Smooth muscle cell (in vitro differentiated cells): ENCODE measurements at regions not wholly inside any gene's neighbourhood (a gene's known extent, or its start where the extent isn't known, plus 50 kb on each side); places are given as distances from the start of the nearest gene placed in this dataset.

Experiments
- DNase-seq: peaks from one replicate; lab custom pipeline; 2025; ENCODE audit not compliant: unreplicated experiment; lab: John Stamatoyannopoulos, UW
- H2AFZ ChIP-seq: fragments of 200-600 bp; sonication (generic); 2 replicates; pipeline ENCODE4 v1.6.0; 2016; ENCODE audit warnings: antibody characterized with exemption, low read depth, mild to moderate bottlenecking
- H3F3A ChIP-seq: fragments of 200-600 bp; sonication (generic); 2 replicates; pipeline ENCODE4 v1.6.0; 2017; ENCODE audit warnings: antibody characterized with exemption, low read depth
- H3K27ac ChIP-seq: fragments of 200-600 bp; sonication (generic); 2 replicates; pipeline ENCODE4 v1.5.1; 2016; ENCODE audit warnings: low read depth, mild to moderate bottlenecking
- H3K27me3 ChIP-seq: fragments of 200-600 bp; sonication (generic); 2 replicates; pipeline ENCODE4 v1.6.1; 2016; ENCODE audit warnings: low read depth, mild to moderate bottlenecking
- H3K36me3 ChIP-seq: fragments of 200-600 bp; sonication (generic); 2 replicates; pipeline ENCODE4 v1.5.1; 2016; ENCODE audit warnings: low read depth
- H3K4me1 ChIP-seq: fragments of 200-600 bp; sonication (generic); 2 replicates; pipeline ENCODE4 v1.5.1; 2016; ENCODE audit warnings: low read depth
- H3K4me2 ChIP-seq: fragments of 200-600 bp; sonication (generic); 2 replicates; pipeline ENCODE4 v1.6.0; 2016; ENCODE audit warnings: mild to moderate bottlenecking
- H3K4me3 ChIP-seq: fragments of 200-600 bp; sonication (generic); 2 replicates; pipeline ENCODE4 v1.5.1; 2016; ENCODE audit warnings: mild to moderate bottlenecking
- H3K79me2 ChIP-seq: fragments of 200-600 bp; sonication (generic); 2 replicates; pipeline ENCODE4 v1.6.0; 2016; ENCODE audit warnings: low read depth, mild to moderate bottlenecking
- H3K9ac ChIP-seq: fragments of 200-600 bp; sonication (generic); 2 replicates; pipeline ENCODE4 v1.6.0; 2016; ENCODE audit warnings: low read depth
- H3K9me3 ChIP-seq: fragments of 200-600 bp; sonication (generic); replicated peaks from 2 replicates; pipeline ENCODE4 v1.5.1; 2016; ENCODE audit warnings: low read depth
- H4K20me1 ChIP-seq: fragments of 200-600 bp; sonication (generic); 2 replicates; pipeline ENCODE4 v1.6.0; 2016; ENCODE audit warnings: low read depth
- CTCF ChIP-seq: fragments of 200-600 bp; sonication (generic); IDR thresholded peaks from 2 replicates; pipeline ENCODE4 v1.5.1; 2017; ENCODE audit warnings: borderline replicate concordance, mild to moderate bottlenecking, antibody characterized with exemption; ENCODE audit not compliant: insufficient read depth, poor library complexity, severe bottlenecking
- WGBS: methylation state at CpG from one replicate; pipeline ENCODE4 v1.1.7; 2016; ENCODE audit warnings: low lambda C conversion rate; 5-methylcytosine and 5-hydroxymethylcytosine counted together

DNA sequence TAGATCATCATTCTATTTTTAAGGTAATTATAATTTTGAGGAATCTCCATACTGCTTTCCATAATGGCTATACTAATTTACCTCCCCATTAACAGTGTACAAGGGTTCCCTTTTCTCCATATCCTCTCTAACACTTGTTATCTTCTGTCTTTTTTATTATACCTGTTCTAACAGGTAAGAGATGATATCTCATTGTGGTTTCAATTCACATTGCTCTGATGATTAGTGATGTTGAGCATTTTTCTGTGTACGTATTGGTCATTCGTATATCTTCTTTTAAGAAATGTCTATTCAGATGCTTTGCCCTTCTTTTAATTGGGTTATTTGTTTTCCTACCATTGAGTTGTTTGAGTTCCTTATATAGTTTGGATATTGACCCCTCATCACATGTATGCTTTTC lies 81.6 kb upstream of the SCAF8 start:
- H3K36me3 ChIP-seq, result no peaks in the 10 kb centered on the region
- no peaks in the 10 kb centered on the region for H3K27me3 ChIP-seq
- H3K9ac ChIP-seq, result no peak overlapping the region
- TF ChIP-seq CTCF, result no peak
- peaks cover 5% of the 10 kb centered on the region for H3K4me1 ChIP-seq
- no peaks in the 10 kb centered on the region for H3K79me2 ChIP-seq
- no peaks in the 10 kb centered on the region for H3K9me3 ChIP-seq
- H3F3A ChIP-seq, result no peaks in the 10 kb centered on the region
- no peak overlapping the region for H3K4me2 ChIP-seq
- H2AFZ ChIP-seq, result no peak overlapping the region
- no peak overlapping the region for H3K27ac ChIP-seq
- no peak overlapping the region for H3K4me3 ChIP-seq
- no peak for DNase-seq
- 94% methylated on average over 2 of the region's 2 CpGs for WGBS
- H4K20me1 ChIP-seq, result no peaks in the 10 kb centered on the region

DNA sequence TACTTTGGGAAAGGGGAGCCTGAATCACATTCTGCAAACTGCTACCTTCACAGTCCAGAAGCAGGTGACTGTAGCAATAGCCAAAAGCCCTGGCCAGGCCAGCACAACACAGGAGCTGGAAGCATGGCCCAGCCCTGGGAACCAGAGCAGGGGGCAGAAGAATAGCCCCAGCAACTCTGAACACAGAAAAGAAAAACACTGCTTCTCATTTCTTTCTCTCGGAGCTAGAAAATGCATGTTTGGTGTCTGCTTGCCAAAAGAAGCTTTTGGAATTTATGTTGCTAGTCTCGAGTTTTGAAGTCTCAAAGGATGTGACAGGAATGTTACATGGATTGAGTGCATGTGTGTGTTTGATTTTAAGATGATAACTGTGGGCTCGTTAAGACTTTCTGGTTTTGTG lies 79.8 kb upstream of the SCAF8 start:
- H3F3A ChIP-seq, result no peaks in the 10 kb centered on the region
- no peak overlapping the region for H3K4me3 ChIP-seq
- H3K4me2 ChIP-seq, result peak overlapping the region; percentile 37
- H2AFZ ChIP-seq, result peak overlapping the region; percentile 35
- H3K9me3 ChIP-seq, result no peaks in the 10 kb centered on the region
- WGBS, result 73% methylated on average over 3 of the region's 3 CpGs
- peaks cover 5% of the 10 kb centered on the region for H3K4me1 ChIP-seq
- H3K9ac ChIP-seq, result peak overlapping the region; percentile 13
- no peaks in the 10 kb centered on the region for H3K27me3 ChIP-seq
- no peak for DNase-seq
- no peaks in the 10 kb centered on the region for H4K20me1 ChIP-seq
- no peaks in the 10 kb centered on the region for H3K79me2 ChIP-seq
- H3K27ac ChIP-seq, result peak overlapping the region; percentile 33
- no peaks in the 10 kb centered on the region for H3K36me3 ChIP-seq
- no peak for TF ChIP-seq CTCF

DNA sequence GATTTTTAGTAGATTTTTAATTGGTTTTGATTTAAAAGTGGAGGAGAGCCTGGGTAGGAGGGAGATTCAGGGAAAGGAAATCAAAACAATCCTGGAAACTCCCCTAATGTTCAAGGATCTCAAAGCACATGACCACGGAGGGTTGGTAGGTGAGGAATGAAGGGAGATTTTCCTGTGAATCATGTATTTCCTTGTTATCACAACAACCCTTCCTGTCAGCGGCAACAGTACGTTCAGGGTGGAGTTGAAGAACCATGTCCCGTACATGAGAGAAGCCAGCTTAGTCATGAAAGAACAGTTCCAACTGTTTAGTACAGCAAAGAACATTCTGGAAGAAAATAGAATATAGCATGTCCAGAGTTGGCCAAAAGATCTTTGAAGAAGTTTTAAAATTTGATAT lies 79.4 kb upstream of the SCAF8 start:
- no peak for TF ChIP-seq CTCF
- peak overlapping the region; percentile 33 for H3K27ac ChIP-seq
- no peak for DNase-seq
- H3K27me3 ChIP-seq, result no peaks in the 10 kb centered on the region
- 31% methylated on average over 4 of the region's 4 CpGs for WGBS
- peak overlapping the region; percentile 35 for H2AFZ ChIP-seq
- H4K20me1 ChIP-seq, result no peaks in the 10 kb centered on the region
- peaks cover 5% of the 10 kb centered on the region for H3K4me1 ChIP-seq
- no peaks in the 10 kb centered on the region for H3K79me2 ChIP-seq
- H3K36me3 ChIP-seq, result no peaks in the 10 kb centered on the region
- H3K4me2 ChIP-seq, result peak overlapping the region; percentile 37
- H3K9ac ChIP-seq, result no peak overlapping the region
- H3K4me3 ChIP-seq, result no peak overlapping the region
- no peaks in the 10 kb centered on the region for H3K9me3 ChIP-seq
- no peaks in the 10 kb centered on the region for H3F3A ChIP-seq

DNA sequence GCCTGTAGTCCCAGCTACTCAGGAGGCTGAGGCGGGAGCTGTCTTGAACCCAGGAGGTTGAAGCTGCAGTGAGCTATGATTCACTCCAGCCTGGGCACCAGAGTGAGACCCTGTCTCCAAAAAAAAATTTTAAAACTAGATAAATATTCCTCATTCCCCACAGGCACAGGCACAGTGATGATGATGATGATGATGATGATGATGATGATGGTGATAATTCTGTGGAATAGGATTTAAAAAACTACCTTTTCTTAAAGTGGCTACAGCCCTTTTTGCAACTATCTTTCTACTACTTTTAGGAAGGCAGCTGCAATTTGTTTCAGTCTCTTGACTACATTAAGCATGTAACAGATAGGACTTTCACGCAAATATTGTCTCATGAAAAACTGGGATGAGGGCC lies 76.6 kb upstream of the SCAF8 start:
- no peaks in the 10 kb centered on the region for H4K20me1 ChIP-seq
- no peaks in the 10 kb centered on the region for H3K27me3 ChIP-seq
- H3K27ac ChIP-seq, result no peak overlapping the region
- peaks cover 5% of the 10 kb centered on the region for H3K4me1 ChIP-seq
- no peak overlapping the region for H3K4me2 ChIP-seq
- H3K9me3 ChIP-seq, result no peaks in the 10 kb centered on the region
- no peak for DNase-seq
- no peak overlapping the region for H3K4me3 ChIP-seq
- no peaks in the 10 kb centered on the region for H3K36me3 ChIP-seq
- H2AFZ ChIP-seq, result no peak overlapping the region
- no peaks in the 10 kb centered on the region for H3F3A ChIP-seq
- WGBS, result 98% methylated on average over 2 of the region's 2 CpGs
- no peak overlapping the region for H3K9ac ChIP-seq
- H3K79me2 ChIP-seq, result no peaks in the 10 kb centered on the region
- TF ChIP-seq CTCF, result no peak
